HG02885 (cell line): ENCODE measurements at regions not wholly inside any gene's neighbourhood (a gene's known extent, or its start where the extent isn't known, plus 50 kb on each side); places are given as distances from the start of the nearest gene placed in this dataset.
"Not testable (repeated sequence)": the region's sequence is repeated elsewhere in the genome, so short reads cannot be mapped to it uniquely, and the experiment has no call there.

Source experiments
- ATAC-seq: cut with Tn5 transposase; IDR thresholded peaks from one replicate; pipeline ENCODE4 v1.9.1; 2021; ENCODE audit warnings: mild to moderate bottlenecking; ENCODE audit not compliant: unreplicated experiment, poor library complexity

DNA sequence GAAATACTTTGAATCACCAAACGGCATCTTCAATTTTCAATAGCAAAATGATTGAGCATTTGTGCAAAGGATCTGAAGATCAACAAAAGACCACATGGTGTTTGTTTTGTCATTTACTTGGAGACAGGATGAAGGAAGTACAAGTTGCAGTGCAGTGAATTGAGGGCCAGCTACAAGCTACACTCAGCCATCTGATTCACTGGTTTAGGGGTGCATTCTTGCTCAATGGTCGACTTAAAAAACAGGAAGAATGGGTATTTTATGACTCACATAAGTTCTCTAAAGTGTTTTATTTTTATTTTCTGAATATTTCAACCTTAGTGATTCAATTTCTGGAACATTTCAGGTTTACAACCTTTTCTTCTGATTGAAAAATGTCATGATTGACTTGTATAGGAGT, 412.1 kb upstream of the ADAMTSL1 start:
- no peak for ATAC-seq

DNA sequence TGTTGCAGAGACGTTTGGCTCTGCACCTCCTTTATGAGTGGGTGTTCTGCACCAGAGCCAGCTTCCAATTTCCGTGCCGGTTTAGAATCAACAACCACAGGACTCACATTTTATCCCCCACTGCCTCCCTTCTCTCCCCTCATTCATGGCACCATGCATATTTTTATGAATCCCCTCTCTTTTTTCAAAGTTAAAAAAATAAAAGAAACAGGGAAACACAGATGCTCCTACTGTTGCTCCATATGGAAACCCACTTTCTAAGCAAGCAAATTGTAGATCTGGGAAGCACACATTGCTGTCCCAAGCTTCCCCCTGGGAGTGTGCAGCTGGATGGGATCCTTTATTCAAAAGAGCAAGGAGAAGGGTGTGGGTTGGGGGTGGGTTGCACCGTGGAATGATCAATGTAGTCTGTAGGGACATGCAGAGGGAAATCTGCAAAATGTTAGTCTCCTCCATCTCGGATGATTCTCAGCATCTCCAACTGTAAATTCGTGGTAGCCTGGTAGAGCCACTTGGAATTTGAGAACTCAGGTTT, 410.0 kb upstream of the ADAMTSL1 start:
- no peak for ATAC-seq

GRCh38 chr9:18066608-18067007, 407.3 kb upstream of the ADAMTSL1 start:
- not testable (repeated sequence) for ATAC-seq

- no peak for ATAC-seq
Observed at GRCh38 chr9:18067548-18068120, 406.3 kb upstream of the ADAMTSL1 start.

GRCh38 chr9:18068900-18069299, 405.1 kb upstream of the ADAMTSL1 start:
- no peak for ATAC-seq

DNA sequence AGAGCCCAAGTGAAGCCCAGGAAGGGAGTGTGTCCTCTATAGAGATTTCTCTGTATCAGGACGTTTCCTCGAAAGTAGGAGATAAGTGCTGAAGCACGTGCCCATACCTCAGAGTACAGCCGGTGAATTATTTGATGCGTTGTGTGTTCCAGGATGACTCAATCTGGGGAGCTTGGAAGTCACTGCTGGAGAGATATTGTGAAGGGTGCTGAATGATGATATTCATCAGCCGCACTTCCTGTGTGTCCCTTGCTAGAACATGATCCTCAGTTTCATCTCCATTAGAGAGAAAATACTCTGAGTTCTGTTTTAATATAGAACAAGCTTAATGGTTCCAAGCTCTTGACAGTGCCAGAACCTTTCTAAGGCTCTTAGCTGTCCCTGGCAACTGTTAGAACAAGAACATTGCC, 402.3 kb upstream of the ADAMTSL1 start:
- ATAC-seq, result no peak

DNA sequence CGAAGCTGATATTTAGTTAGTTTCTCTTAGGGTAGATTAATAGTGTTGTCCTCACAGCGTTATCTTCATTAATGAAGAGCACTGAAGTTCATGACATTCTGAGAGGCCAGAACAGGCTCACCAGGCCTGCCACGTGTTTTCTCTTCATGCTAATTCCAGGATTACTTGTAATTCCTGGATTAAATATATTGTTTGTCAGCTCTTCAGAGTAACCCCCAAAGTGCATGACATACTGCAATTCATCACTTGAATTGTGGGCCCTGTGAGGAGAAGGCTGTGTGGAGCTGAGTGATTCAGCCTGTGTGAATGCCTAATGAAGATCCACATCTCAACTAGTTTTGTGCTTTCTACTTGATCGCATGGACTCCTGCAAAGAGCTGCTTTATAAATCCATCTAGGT, 401.0 kb upstream of the ADAMTSL1 start:
- no peak for ATAC-seq

DNA sequence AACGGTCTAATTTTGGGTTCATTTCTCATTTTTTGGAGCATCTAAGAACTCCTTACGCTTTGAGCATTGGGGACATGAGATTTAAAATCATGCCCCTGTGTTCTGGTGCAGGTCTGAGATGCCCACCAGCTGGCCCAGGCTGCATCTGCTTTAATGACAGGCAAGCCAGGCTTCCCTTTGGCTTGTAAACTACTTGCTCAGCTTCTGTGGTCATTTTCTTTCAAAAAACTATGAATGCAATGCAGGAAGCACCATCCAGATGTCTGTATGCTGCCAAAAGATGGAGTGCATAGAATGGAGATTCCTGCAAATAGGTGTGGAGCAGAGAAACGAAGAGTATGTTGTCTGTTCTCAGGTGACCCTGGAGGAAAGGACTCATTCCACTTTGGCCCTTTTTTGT, 399.9 kb upstream of the ADAMTSL1 start:
- ATAC-seq, result no peak

GRCh38 chr9:18075253-18075952, 398.6 kb upstream of the ADAMTSL1 start:
- no peak for ATAC-seq

DNA sequence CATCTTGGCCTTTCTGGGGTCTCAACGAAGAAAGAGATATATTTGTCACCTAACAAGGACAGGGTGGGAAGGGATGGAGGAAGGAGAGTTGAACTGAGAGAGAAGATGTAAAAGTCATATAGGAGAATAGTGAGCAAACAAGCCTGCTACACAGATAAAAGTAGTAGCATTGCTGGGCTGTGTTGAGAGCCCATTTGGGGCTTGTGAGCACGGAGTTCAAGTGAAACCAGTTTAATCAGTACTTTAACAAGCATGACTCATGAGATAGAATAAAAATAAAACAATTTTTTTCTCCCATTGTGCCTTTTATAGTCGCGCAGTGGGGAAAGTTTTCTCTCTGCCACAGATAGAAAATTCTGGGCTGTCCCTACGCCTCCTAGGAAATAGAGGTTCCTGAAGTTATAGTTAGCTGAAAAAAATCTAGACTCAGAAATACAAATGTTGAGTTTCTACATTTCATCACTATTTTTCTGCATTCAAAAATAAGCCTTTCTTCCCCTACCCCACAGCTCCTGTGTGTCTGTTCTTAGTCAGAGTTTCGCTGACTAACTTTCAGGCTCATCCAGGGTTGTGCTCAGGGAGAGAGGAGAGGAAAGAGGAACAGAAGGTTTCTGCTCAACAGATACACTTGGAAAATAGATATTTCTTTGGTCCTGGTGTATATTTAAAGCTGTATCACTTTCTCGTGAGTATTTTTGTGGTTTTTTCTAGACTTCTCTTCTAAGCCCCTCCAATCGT, 395.8 kb upstream of the ADAMTSL1 start:
- ATAC-seq, result no peak

DNA sequence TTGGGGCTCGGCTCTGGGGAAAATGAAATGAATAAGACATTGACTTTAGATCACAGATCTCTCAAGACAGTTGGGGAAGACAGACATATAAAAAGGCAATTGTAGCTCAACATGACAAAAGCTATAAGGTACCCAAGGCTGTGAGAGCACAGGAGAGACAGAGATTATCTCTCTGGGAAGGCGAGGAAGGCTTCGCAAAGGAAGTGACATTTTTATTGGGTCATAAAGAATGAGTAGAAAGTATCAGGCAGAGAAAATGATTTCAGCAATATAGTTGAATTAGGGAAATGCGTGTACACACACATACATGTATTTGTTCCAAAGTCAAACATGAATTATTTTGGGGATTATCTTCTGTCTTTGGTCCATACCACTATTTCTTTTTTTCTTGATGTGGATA, 381.8 kb upstream of the ADAMTSL1 start:
- no peak for ATAC-seq

GRCh38 chr9:18106006-18106560, 367.9 kb upstream of the ADAMTSL1 start:
- no peak for ATAC-seq

DNA sequence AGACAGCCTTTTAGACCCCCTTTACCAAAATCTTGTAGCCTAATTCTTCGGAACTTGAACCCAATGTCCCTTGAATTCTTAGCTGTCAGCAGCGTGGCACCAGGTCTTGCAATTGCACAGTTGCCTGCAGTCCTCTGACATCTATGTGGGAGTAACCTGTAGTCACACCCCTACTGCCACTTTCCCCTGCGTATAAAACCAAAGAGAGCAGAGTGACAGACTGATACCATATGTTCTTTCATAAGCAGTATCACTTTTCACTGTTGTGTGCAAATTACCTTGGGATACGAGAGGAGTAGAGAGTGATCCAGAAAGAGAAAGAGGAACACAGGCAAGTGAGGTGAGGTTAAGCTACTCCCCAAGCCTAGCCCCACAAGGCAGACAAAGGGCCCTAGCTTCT, 364.3 kb upstream of the ADAMTSL1 start:
- ATAC-seq, result no peak

GRCh38 chr9:18111146-18111545, 362.8 kb upstream of the ADAMTSL1 start:
- no peak for ATAC-seq

DNA sequence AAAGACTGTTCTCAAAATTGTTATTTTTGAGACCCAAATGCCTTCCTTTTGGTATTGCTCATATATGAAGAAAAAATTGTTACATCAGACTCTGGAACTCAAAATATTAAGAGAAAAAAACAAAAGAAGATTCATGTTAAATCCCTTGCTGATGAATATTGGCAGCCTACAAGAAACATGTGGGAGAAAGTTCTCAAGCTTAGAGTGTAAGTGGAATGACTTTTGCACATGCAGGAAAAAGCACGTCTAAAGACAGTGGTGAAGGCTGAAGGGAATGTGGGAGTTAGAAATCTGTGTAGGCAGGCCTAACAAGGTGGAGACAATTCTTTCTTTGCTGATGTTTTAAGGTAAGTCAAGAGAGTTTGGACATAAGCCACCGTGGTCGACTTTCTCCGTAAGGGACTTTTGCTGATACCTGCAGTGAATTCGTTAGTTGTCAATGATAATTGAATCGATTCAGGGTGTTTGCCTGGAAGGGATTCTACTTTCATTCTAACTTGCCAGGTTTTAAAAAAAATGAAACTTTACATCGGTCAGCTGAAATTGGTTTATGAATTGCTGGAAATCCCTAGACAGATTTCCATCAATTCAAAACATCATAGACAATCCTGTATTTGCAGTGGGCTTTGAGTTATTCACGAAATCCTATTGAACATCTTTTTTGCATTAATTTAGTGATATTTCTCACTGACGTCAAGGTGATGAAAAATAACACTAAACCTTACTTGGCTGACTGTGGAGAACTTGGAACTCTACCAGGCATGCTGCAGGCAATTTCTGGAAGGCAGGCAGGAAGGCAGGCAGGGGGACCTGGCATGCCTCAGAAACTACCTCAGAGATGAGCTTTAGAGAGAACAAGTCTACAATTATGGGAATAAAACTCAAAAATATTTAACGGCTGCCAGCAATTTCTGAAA, 359.1 kb upstream of the ADAMTSL1 start:
- no peak for ATAC-seq

DNA sequence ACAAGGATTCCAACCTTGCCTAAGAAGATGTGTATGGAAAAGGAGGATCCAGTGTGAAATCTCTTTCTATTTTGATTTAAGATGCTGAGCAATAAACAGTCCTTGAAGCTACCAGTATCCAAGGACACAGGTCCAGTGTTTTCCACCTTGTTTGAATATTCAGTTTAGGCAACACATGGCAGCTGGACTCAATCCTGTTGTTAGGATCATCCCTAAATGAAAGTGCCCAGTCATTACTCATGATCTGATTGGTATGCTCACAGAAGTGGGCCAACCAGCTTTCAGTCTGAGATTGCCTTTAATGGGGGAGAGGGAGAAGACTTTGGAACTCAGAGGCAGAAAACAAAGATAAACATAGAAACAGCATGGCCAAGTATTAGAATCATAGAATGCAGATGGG, 355.7 kb upstream of the ADAMTSL1 start:
- no peak for ATAC-seq

DNA sequence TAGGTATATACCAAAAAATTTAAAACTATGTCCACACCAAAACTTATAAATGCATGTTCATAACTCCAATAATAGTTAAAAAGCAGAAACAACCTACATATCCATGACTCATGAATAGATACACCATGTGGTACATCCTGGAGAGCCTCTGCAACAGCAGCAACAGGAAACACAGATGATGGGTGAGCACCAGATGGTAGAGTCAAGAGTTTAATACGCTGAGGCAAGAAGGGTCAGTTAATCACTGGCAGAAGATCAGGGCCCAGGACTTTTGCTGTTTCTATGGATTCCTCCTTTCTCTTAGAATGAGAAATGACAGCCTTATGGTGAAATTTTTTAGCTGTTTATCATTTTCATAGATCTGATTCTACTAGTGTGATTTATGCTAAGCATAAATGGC, 351.8 kb upstream of the ADAMTSL1 start:
- no peak for ATAC-seq

GRCh38 chr9:18124760-18125159, 349.2 kb upstream of the ADAMTSL1 start:
- ATAC-seq, result no peak

DNA sequence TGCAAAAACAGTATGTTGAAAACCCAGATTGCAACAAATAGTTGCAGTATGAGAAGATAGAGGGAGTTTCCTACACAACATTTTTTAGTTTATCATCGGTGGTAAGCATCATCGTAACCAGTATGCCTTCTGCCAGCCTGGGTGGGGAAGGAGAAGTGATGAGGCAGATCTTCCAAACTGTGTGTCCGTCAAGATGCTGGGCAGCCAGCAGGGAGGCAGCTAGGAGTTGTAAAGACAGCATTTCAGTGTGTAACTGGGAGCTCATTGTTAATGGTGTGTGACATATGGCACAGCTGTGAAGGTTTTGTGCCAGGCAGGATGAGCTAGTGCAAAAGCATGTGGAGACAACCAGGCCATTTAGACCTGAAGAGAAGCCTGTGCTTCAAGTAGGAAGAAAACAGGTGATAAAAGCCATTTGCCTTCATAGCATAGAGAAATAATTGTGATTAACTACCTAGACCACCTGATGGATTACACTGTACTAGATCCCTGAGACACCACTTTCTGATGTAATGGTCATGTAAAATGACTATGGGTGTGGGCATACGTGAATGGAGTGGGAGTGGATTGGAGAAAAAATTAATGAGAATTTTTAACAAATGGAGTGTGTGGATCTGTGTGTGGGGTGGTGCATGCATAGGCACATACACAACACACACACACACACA, 347.0 kb upstream of the ADAMTSL1 start:
- no peak for ATAC-seq

DNA sequence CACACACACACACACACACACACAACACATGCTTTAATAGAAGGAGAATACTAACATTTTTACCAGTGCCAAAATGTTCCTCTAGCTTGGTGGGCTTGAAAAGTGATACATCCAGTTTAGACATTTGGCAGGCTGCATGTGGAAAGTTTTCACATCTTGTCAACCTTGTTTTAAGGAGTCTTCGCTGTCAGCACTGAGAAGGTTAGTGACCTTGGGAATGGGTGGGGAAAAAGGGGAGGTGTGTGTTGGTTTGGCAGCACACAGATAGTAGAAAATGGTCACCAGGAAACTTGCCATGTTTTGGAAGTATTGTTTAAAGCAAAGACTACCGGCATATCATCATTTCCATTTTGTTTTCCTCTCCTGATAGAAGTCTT, 346.5 kb upstream of the ADAMTSL1 start:
- ATAC-seq, result no peak
